ENCODE measurements at regions not wholly inside any gene's neighbourhood (a gene's known extent, or its start where the extent isn't known, plus 50 kb on each side); places are given as distances from the start of the nearest gene placed in this dataset.

DNA sequence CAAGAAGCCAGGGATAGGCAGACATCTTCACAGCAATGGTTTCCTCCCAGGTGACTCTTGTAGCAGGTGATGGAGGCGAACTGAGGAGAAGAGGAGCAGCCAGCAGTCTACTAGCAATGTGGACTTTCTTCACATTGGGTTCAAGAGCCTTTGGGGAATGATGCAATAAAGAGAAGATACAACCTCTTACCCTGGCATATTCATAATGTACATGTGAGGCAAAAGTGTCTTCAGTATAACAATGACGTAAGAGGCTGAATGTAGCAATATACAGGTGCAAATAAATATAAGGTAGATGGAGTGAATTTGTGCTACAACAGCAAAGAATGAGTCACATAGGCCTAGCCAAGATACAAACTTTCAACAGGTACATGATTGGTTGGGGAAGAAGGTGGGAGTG is 70.9 kb upstream of the SOX9 start:
- H3K9me3 ChIP-seq = 0 out of 3 replicates have a peak, but pooled peaks cover 4% of the 10 kb centered on the region
- H3K4me3 ChIP-seq = no peak overlapping the region
- TF ChIP-seq TFCP2L1 (CRISPR knock-in tag; IDR thresholded peaks at IDR 0.05) = no peak
- no peak for TF ChIP-seq FOXS1 (CRISPR knock-in tag; IDR thresholded peaks at IDR 0.05)
- no peak for TF ChIP-seq TP53 (CRISPR knock-in tag; IDR thresholded peaks at IDR 0.05)
- no peak for TF ChIP-seq CHD2 (IDR thresholded peaks at IDR 0.05; ENCODE audit: low read length, partially characterized antibody)
- no peak for TF ChIP-seq EP300 (IDR thresholded peaks at IDR 0.05)
- no peak for TF ChIP-seq CBX2 (IDR thresholded peaks at IDR 0.05; ENCODE audit: borderline replicate concordance, low read depth)
- TF ChIP-seq RNF2 (IDR thresholded peaks at IDR 0.05; ENCODE audit: borderline replicate concordance, low read depth) = no peak
- no peak for TF ChIP-seq RFX5 (IDR thresholded peaks at IDR 0.05)
- TF ChIP-seq RCOR1 (IDR thresholded peaks at IDR 0.05; ENCODE audit: low read depth, low read length) = no peak
- no peak for TF ChIP-seq PHF8 (IDR thresholded peaks at IDR 0.05; ENCODE audit: borderline replicate concordance, low read depth)
- no peak for TF ChIP-seq FOSB (CRISPR knock-in tag; IDR thresholded peaks at IDR 0.05)
- TF ChIP-seq MYC (IDR thresholded peaks at IDR 0.05; ENCODE audit: borderline replicate concordance, low read length) = no peak
- TF ChIP-seq CBX8 (IDR thresholded peaks at IDR 0.05) = no peak
- TF ChIP-seq POLR2AphosphoS2 (conservative IDR thresholded peaks at IDR 0.05; ENCODE audit: low read length) = no peak
- no peak for TF ChIP-seq RARB (CRISPR knock-in tag; IDR thresholded peaks at IDR 0.05)
- no peak for TF ChIP-seq ZFP36 (IDR thresholded peaks at IDR 0.05; ENCODE audit: borderline replicate concordance, partially characterized antibody)
- TF ChIP-seq ZC3H11A (IDR thresholded peaks at IDR 0.05) = no peak
- no peak overlapping the region for H3K4me2 ChIP-seq
- ChIA-PET CTCF (interaction anchor here (0.7 kb wide), 1 partner anchor 14 kb away, joined by 3 read pairs; no protein-coding TSS in a partner anchor), POLR2A (no interaction called here)
- no peak for ATAC-seq
- no peak overlapping the region for H3K27ac ChIP-seq
- peak; percentile 70 for FAIRE-seq
- DNase-seq (ENCODE audit: low read depth in 1 of 2, low spot score in 1 of 2) = no peak
- H3K4me1 ChIP-seq = no peaks in the 10 kb centered on the region
- whole genome bisulfite sequencing (ENCODE audit: missing lambda C conversion rate) = 67% methylated on average over 2 of the region's 2 CpGs

DNA sequence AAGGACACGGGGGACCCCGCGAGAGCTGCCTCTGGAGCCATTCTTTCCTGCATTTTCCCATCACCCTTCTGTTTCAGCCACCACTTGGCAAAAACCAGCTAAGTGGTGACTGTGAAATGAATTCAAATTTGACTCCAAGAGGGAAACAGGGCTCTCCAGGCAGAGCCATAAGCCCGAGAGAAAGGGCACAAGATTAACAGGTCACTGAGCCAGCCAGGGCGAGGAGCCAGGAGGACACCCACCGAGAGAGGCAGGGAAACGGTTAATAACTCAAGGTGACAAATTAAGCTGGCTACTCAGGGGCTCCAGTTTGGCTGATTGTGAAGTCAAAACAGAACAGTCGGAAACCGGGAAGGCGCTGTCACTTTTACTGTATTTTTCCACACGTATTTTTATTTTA is 67.8 kb upstream of the SOX9 start:
- Histone ChIP-seq H3K4me2 (no peak overlapping the region), H3K4me3 (no peak overlapping the region), H3K27ac (no peak overlapping the region), H3K9me3 (0 out of 3 replicates have a peak, but pooled peaks cover 4% of the 10 kb centered on the region), H3K4me1 (no peaks in the 10 kb centered on the region)
- FAIRE-seq = no peak
- ChIA-PET CTCF (interaction anchor here (0.7 to 1.6 kb wide), 4 partner anchors 9 to 171 kb away, joined by 3 to 5 read pairs (median 4); no protein-coding TSS in a partner anchor), POLR2A (no interaction called here)
- no peak for ATAC-seq
- TF ChIP-seq MAZ (IDR thresholded peaks at IDR 0.05; ENCODE audit: borderline replicate concordance, low read depth, low read length) (no peak), RCOR1 (IDR thresholded peaks at IDR 0.05; ENCODE audit: low read depth, low read length) (no peak), SREBF2 (IDR thresholded peaks at IDR 0.05) (no peak), RNF2 (IDR thresholded peaks at IDR 0.05; ENCODE audit: borderline replicate concordance, low read depth) (no peak), EHF (CRISPR knock-in tag; IDR thresholded peaks at IDR 0.05) (no peak), HDAC2 (IDR thresholded peaks at IDR 0.05) (no peak), RAD21 (conservative IDR thresholded peaks at IDR 0.05 in 1 of 2, IDR thresholded peaks at IDR 0.05 in 1 of 2) (no peak), MYC (IDR thresholded peaks at IDR 0.05; ENCODE audit: borderline replicate concordance, low read length) (no peak), HOXA7 (CRISPR knock-in tag; IDR thresholded peaks at IDR 0.05) (no peak), ZNF302 (CRISPR knock-in tag; IDR thresholded peaks at IDR 0.05) (no peak)
- TF ChIP-seq, protein P1, sequence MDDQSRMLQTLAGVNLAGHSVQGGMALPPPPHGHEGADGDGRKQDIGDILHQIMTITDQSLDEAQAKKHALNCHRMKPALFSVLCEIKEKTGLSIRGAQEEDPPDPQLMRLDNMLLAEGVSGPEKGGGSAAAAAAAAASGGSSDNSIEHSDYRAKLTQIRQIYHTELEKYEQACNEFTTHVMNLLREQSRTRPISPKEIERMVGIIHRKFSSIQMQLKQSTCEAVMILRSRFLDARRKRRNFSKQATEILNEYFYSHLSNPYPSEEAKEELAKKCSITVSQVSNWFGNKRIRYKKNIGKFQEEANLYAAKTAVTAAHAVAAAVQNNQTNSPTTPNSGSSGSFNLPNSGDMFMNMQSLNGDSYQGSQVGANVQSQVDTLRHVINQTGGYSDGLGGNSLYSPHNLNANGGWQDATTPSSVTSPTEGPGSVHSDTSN (IDR thresholded peaks at IDR 0.05) = no peak
- TF ChIP-seq, protein P2, sequence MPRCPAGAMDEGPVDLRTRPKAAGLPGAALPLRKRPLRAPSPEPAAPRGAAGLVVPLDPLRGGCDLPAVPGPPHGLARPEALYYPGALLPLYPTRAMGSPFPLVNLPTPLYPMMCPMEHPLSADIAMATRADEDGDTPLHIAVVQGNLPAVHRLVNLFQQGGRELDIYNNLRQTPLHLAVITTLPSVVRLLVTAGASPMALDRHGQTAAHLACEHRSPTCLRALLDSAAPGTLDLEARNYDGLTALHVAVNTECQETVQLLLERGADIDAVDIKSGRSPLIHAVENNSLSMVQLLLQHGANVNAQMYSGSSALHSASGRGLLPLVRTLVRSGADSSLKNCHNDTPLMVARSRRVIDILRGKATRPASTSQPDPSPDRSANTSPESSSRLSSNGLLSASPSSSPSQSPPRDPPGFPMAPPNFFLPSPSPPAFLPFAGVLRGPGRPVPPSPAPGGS (IDR thresholded peaks at IDR 0.05) = no peak
- TF ChIP-seq, protein P3, sequence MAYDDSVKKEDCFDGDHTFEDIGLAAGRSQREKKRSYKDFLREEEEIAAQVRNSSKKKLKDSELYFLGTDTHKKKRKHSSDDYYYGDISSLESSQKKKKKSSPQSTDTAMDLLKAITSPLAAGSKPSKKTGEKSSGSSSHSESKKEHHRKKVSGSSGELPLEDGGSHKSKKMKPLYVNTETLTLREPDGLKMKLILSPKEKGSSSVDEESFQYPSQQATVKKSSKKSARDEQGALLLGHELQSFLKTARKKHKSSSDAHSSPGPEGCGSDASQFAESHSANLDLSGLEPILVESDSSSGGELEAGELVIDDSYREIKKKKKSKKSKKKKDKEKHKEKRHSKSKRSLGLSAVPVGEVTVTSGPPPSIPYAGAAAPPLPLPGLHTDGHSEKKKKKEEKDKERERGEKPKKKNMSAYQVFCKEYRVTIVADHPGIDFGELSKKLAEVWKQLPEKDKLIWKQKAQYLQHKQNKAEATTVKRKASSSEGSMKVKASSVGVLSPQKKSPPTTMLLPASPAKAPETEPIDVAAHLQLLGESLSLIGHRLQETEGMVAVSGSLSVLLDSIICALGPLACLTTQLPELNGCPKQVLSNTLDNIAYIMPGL (CRISPR knock-in tag; IDR thresholded peaks at IDR 0.05; ENCODE audit: borderline replicate concordance) = no peak
- TF ChIP-seq, protein P4, sequence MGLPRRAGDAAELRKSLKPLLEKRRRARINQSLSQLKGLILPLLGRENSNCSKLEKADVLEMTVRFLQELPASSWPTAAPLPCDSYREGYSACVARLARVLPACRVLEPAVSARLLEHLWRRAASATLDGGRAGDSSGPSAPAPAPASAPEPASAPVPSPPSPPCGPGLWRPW (IDR thresholded peaks at IDR 0.05) = no peak
- no peak for DNase-seq (ENCODE audit: low read depth in 1 of 2, low spot score in 1 of 2)
- WGBS (ENCODE audit: missing lambda C conversion rate) = 55% methylated on average over 11 of the region's 11 CpGs
